ENCODE measurements at regions not wholly inside any gene's neighbourhood (a gene's known extent, or its start where the extent isn't known, plus 50 kb on each side); places are given as distances from the start of the nearest gene placed in this dataset.
"Not testable (repeated sequence)": the region's sequence is repeated elsewhere in the genome, so short reads cannot be mapped to it uniquely, and the experiment has no call there.

- no peak overlapping the region for H3K4me3 Mint-ChIP-seq
These were observed 54.9 kb downstream of the UBQLN2 start for GRCh38 chrX:56618323-56618722.

DNA sequence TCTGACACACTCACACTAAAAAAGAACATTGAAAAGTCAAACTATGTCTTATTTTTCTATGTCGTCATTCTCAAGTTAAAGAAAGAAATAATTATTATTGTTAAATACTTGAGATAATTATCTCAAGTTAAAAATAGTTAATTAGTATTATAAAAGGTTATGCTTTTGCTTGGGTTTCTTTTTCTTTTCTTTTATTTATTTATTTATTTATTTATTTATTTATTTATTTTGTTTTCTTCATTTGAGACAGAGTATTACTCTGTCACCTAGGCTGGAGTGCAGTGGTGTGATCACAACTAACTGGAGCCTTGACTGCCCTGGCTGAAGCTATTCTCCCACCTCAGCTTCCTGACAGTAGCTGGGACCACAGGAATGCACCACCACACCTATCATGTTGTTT lies 59.9 kb downstream of the UBQLN2 start:
- no peak for TF ChIP-seq CTCF (IDR thresholded peaks at IDR 0.05; ENCODE audit: unreplicated experiment)
- no peaks in the 10 kb centered on the region for H3K27me3 Mint-ChIP-seq (ENCODE audit: low read depth)
- no peak overlapping the region for H3K4me3 Mint-ChIP-seq
- H3K9me3 Mint-ChIP-seq: peaks cover 61% of the 10 kb centered on the region
- no peak overlapping the region for H3K27ac Mint-ChIP-seq
- no peaks in the 10 kb centered on the region for H3K36me3 Mint-ChIP-seq
- H3K4me1 Mint-ChIP-seq: no peaks in the 10 kb centered on the region
- DNase-seq (ENCODE audit: low spot score in 2 of 2, unreplicated experiment in 2 of 2): no peak

More at GRCh38 chrX:56618323-56618722, 54.9 kb downstream of the UBQLN2 start:
- DNase-seq (ENCODE audit: low spot score in 2 of 2, unreplicated experiment in 2 of 2): no peak
- Mint-ChIP-seq H3K27ac (no peak overlapping the region), H3K4me1 (no peaks in the 10 kb centered on the region), H3K27me3 (ENCODE audit: low read depth) (no peaks in the 10 kb centered on the region), H3K9me3 (peaks cover 42% of the 10 kb centered on the region), H3K36me3 (no peaks in the 10 kb centered on the region)
- TF ChIP-seq CTCF (IDR thresholded peaks at IDR 0.05; ENCODE audit: unreplicated experiment): no peak

DNA sequence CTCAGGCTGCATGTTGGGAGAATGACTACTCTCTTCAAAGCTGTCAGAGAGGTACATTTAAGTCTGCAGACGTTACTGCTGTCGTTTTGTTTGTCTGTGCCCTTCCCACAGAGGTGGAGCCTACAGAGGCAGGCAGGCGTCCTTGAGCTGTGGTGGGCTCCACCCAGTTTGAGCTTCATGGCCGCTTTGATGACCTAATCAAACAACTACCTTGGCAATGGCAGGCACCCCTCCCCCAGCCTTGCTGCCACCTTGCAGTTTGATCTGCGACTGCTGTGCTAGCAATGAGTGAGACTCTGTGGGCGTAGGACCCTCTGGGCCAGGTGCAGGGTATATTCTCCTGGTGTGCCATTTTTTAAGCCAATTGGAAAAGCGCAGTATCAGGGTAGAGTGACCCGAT lies 71.6 kb downstream of the UBQLN2 start:
- H3K4me1 Mint-ChIP-seq; H3K27ac Mint-ChIP-seq; H3K36me3 Mint-ChIP-seq; H3K27me3 Mint-ChIP-seq (ENCODE audit: low read depth); DNase-seq (ENCODE audit: low spot score in 2 of 2, unreplicated experiment in 2 of 2); H3K4me3 Mint-ChIP-seq: not testable (repeated sequence)
- peaks cover 38% of the 10 kb centered on the region for H3K9me3 Mint-ChIP-seq

DNA sequence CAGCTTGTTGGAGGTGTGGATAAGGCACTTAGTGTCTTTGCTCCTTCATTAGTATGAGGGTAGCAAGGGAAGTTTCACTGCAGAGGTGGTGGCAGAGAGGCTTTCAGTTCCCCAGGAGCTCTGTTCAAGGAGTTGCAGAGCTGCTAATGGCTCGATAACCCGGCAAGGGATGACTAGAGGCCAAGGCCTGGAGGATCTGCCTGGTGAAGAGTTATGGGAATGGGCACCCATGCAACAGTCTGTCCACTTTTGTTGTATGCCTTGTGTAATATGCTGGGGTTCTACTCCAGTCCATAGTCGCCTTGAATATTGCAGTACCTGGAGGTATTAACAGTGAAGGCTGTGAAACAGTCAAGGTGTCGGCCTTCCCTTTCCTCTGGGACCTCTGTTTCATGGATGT lies 67.8 kb upstream of the NBDY start:
- Mint-ChIP-seq H3K27me3 (ENCODE audit: low read depth) (no peaks in the 10 kb centered on the region), H3K9me3 (peaks cover 62% of the 10 kb centered on the region), H3K4me1 (no peaks in the 10 kb centered on the region), H3K36me3 (no peaks in the 10 kb centered on the region), H3K27ac (no peak overlapping the region), H3K4me3 (no peak overlapping the region)
- no peak for DNase-seq (ENCODE audit: low spot score in 2 of 2, unreplicated experiment in 2 of 2)
- TF ChIP-seq CTCF (IDR thresholded peaks at IDR 0.05; ENCODE audit: unreplicated experiment): no peak
